Epithelial cell of prostate (primary cell): ENCODE measurements at regions not wholly inside any gene's neighbourhood (a gene's known extent, or its start where the extent isn't known, plus 50 kb on each side); places are given as distances from the start of the nearest gene placed in this dataset.

Source experiments
- DNase-seq: peaks from one replicate; pipeline ENCODE4 v3.0.0-alpha.2; 2011; ENCODE audit warnings: low read depth, low spot score
- H3K27ac ChIP-seq: fragments of 450-650 bp; 2 replicates; pipeline ENCODE4 v1.5.1; 2017; ENCODE audit warnings: mild to moderate bottlenecking

DNA sequence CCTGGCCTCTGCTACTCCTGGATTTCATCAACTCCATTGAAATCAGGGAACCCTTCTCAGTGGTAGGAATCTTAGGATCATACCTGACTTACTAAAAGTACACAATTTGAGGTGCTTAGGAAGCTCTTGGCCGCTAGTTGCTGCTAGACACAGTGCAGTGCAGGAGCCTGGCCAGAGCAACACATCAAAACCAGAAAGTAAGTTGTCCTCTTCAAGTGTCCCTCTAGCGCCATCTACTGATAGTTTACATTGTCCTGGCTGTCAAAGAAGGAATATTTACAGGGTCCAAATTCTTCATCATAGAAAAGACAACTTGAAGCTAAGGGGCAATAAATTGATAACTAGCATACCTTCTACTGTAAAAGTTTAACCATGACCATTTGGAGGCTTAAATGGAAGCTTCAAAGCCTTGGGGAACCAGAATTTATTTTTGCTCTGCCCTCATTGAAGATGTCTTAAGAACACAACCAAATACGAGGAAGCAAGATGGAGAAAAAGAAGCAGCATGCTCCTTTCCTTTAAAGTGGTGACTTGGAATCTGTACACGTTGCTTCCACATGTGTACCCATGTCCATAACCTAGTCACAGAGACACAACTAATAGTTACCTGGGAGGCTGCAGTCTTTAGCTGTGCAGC is 889.1 kb upstream of the GCFC2 start:
- H3K27ac ChIP-seq = no peak overlapping the region
- DNase-seq = peak; percentile 54

- no peak overlapping the region for H3K27ac ChIP-seq
- no peak for DNase-seq
Observed at GRCh38 chr2:76584474-76584873, 873.8 kb upstream of the GCFC2 start.

- DNase-seq = no peak
- H3K27ac ChIP-seq = no peak overlapping the region
Observed at GRCh38 chr2:76579911-76580310, 869.2 kb upstream of the GCFC2 start.

GRCh38 chr2:76572981-76573380 is 862.3 kb upstream of the GCFC2 start:
- no peak for DNase-seq
- H3K27ac ChIP-seq = no peak overlapping the region

DNA sequence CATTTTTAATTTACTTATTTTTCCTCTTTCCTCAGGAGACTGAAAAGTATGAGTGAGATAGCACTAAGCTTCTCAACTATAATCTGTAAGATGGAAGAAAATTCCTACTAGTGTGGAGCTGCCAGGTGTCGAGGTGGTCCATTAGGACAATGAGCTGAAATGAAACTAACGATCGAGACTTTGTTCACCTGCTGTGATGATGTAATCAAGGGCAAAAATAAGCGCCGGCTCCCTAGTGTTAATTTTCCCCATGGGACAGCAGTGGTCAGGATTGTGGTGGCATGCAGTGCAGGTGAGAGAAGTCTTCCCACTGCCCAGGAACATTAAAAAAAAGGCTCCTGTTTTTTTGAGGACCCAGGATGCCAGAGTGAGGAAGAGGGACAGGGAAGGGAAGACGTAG is 859.1 kb upstream of the GCFC2 start:
- DNase-seq = no peak
- H3K27ac ChIP-seq = no peak overlapping the region

- DNase-seq = no peak
- H3K27ac ChIP-seq = no peak overlapping the region
Observed at GRCh38 chr2:76567478-76567877, 856.8 kb upstream of the GCFC2 start.

- DNase-seq = no peak
- H3K27ac ChIP-seq = no peak overlapping the region
Observed at GRCh38 chr2:76564734-76565133, 854.0 kb upstream of the GCFC2 start.

- DNase-seq = no peak
Observed at GRCh38 chr2:76563730-76564129, 853.0 kb upstream of the GCFC2 start.

DNA sequence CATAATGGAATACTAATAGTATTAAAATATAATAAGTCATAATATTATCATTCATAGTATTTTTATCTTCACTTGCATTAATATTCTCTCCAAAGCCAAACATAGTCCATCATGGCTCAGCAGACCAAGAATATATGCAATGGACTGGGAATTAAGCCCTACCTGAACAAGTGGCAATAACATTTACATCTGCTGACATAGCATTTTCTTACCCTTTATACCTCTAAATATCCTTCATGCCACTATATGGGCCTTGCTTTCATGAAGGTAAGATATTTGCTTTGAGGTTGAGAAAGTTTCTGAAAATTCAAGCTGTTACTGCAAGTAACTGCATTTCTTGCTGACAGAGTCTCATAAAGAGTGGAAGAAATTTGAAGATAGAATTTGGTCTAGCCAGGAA is 847.4 kb upstream of the GCFC2 start:
- H3K27ac ChIP-seq = no peak overlapping the region
- no peak for DNase-seq

More at GRCh38 chr2:76563730-76564129, 853.0 kb upstream of the GCFC2 start:
- no peak overlapping the region for H3K27ac ChIP-seq

DNA sequence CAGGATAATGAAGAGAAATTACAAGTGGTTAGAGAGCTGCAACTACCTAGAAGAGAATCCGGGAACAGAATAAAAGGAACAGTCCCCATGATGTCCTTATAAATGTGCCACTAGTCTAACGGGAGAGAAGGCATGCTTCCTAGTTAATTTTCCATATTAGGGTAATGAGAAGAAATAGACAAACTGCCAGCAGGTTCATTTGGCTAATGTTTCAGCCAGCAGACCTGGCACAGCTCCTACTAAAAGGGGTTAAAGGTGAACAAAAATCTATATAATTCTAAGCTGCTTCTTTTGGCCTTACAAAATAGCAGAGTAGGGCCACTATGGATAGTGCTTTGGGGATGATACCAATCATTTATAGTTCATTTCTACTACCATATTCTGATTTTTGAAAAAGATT is 845.3 kb upstream of the GCFC2 start:
- no peak for DNase-seq
- H3K27ac ChIP-seq = no peak overlapping the region

DNA sequence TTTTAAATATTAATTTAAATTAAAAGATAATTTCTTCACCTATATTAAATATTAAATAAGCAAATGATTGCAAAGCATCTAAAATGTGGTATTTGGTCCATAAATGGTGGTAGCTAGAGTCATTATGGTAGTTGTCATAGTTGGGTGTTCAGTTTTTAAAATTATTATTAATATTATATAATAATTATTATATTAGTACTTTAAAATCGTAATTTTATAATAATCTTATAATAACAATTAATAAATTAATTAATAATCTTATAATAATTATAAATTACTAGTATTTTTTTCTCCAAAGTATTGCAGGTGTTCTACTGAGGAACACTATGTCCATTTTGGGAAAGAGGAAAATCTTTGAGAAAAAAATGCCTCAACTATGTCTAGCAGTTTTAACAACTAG is 835.5 kb upstream of the GCFC2 start:
- no peak overlapping the region for H3K27ac ChIP-seq
- DNase-seq = no peak

DNA sequence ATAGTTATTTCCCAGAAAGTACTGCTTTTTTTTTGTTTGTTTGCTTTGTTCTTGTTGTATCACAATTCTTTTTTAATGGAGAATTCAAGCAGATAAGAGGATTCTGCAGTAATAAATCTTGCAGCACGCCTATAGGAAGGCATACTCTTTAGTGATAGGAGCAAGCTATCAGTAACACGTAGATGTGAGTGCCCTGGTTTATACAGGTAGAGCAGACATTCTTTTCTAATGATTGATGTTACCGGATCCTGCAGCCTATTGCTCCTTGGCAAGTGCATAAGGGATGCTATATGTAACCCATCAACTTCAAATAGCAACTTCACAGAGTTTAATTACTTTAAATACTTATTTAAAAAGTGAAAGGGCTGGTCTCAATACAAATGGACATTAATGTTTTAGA is 834.2 kb upstream of the GCFC2 start:
- H3K27ac ChIP-seq = no peak overlapping the region
- no peak for DNase-seq

DNA sequence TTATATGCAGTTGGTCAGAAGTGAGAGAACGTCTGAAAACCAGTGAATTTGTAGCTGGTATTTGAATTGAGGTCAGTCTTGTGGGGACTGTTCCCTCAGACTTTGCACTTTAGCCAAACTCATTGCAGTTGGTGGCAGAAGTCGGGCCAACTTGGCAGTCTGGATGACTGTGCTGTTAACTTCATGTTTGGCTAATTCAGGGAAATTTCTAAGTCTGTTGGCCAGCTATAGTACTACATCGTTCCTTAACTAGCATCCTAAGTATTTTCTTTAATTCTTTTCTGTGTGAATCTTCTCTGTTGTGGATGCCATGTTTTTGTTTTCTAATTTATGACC is 806.8 kb upstream of the GCFC2 start:
- no peak overlapping the region for H3K27ac ChIP-seq
- DNase-seq = no peak

- H3K27ac ChIP-seq = no peak overlapping the region
- DNase-seq = no peak
Observed at GRCh38 chr2:76516861-76517573, 806.3 kb upstream of the GCFC2 start.

GRCh38 chr2:76512201-76512820 is 801.6 kb upstream of the GCFC2 start:
- H3K27ac ChIP-seq = no peak overlapping the region
- no peak for DNase-seq

DNA sequence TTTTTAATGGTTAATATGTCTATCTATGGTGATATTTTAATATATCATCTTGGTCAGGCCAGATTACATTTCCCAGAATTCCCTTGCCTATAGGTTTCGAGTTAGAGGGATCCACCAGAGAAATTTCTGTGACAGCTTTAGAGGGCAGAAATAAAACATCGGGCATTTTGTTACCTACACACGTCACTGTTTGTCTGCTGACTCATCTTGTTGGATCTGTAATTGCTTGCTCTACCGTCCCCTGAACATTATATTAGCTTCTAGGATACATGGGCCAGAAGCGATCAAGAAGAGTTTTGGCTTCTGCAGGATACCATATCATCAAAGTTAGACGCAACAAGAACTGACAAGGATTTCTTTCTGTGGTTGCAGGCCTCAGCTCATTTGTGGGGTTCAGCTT is 795.8 kb upstream of the GCFC2 start:
- DNase-seq = no peak

GRCh38 chr2:76501641-76502040 is 790.9 kb upstream of the GCFC2 start:
- no peak overlapping the region for H3K27ac ChIP-seq
- no peak for DNase-seq

More for the DNA sequence above, 795.8 kb upstream of the GCFC2 start:
- no peak overlapping the region for H3K27ac ChIP-seq

GRCh38 chr2:76498360-76498759 is 787.6 kb upstream of the GCFC2 start:
- no peak for DNase-seq
- H3K27ac ChIP-seq = no peak overlapping the region

- DNase-seq = no peak
- no peak overlapping the region for H3K27ac ChIP-seq
Observed at GRCh38 chr2:76491503-76491902, 780.8 kb upstream of the GCFC2 start.

- DNase-seq = no peak
- H3K27ac ChIP-seq = no peak overlapping the region
Observed at GRCh38 chr2:76478266-76479035, 767.7 kb upstream of the GCFC2 start.

- no peak for DNase-seq
- H3K27ac ChIP-seq = no peak overlapping the region
Observed at GRCh38 chr2:76472946-76473345, 762.2 kb upstream of the GCFC2 start.
